A673 (cell line): ENCODE measurements at regions not wholly inside any gene's neighbourhood (a gene's known extent, or its start where the extent isn't known, plus 50 kb on each side); places are given as distances from the start of the nearest gene placed in this dataset.

Experiments
- BruUV-seq: library from RNA; stranded (reverse); fragments of 400-500 nt; replicated peaks from 2 replicates; lab custom pipeline; 2021; lab: Mats Ljungman, UMichigan
- CTCF ChIA-PET: fragments of 300-600 bp; sonication (Branson Sonifier 250); formaldehyde crosslinking; loops from one replicate; lab custom pipeline; 2022; ENCODE audit warnings: antibody characterized with exemption; lab: Charles Lee
- POLR2A ChIA-PET: fragments of 300-600 bp; sonication (Branson Sonifier 250); formaldehyde crosslinking; loops from one replicate; lab custom pipeline; 2022; ENCODE audit warnings: antibody characterized with exemption; ENCODE audit not compliant: low non-redundant PET; lab: Charles Lee
- DNase-seq: peaks from one replicate; pipeline ENCODE4 v3.0.0-alpha.2; 2015; ENCODE audit warnings: low spot score
- H3K27ac ChIP-seq: fragments of 200-600 bp; sonication (generic); 2 replicates; pipeline ENCODE4 v1.5.1; 2016; ENCODE audit warnings: mixed run types, low read depth, mild to moderate bottlenecking, mixed read lengths, antibody characterized with exemption, low read length; ENCODE audit not compliant: poor library complexity, severe bottlenecking
- H3K27me3 ChIP-seq: fragments of 200-600 bp; sonication (generic); replicated peaks from 2 replicates; pipeline ENCODE4 v1.6.1; 2017; ENCODE audit warnings: mixed run types, low read depth, mild to moderate bottlenecking, mixed read lengths, antibody characterized with exemption, low read length; ENCODE audit not compliant: insufficient read depth, poor library complexity
- H3K36me3 ChIP-seq: fragments of 200-600 bp; sonication (generic); 2 replicates; pipeline ENCODE4 v1.6.1; 2016; ENCODE audit warnings: mixed run types, mild to moderate bottlenecking, mixed read lengths, antibody characterized with exemption, low read length; ENCODE audit not compliant: insufficient read depth, poor library complexity, severe bottlenecking
- H3K4me1 ChIP-seq: fragments of 200-600 bp; sonication (generic); 2 replicates; pipeline ENCODE4 v1.6.1; 2017; ENCODE audit warnings: mixed run types, mild to moderate bottlenecking, mixed read lengths, antibody characterized with exemption, low read length; ENCODE audit not compliant: insufficient read depth, poor library complexity, severe bottlenecking
- H3K4me3 ChIP-seq: fragments of 200-600 bp; sonication (generic); 2 replicates; pipeline ENCODE4 v1.5.1; 2016; ENCODE audit warnings: low read depth, mixed run types, mild to moderate bottlenecking, mixed read lengths, low read length; ENCODE audit not compliant: poor library complexity, severe bottlenecking
- H3K9me3 ChIP-seq: fragments of 200-600 bp; sonication (generic); 2 replicates; pipeline ENCODE4 v1.6.1; 2016; ENCODE audit warnings: mixed run types, low read depth, mild to moderate bottlenecking, mixed read lengths, antibody characterized with exemption, low read length; ENCODE audit not compliant: poor library complexity, severe bottlenecking
- CTCF ChIP-seq: fragments of 300-800, 200-600 bp; sonication (generic); conservative IDR thresholded peaks from 2 replicates; pipeline ENCODE4 v1.5.1; 2017; ENCODE audit warnings: low read depth, mild to moderate bottlenecking, antibody characterized with exemption, low read length, moderate library complexity, mixed read lengths
- EZH2 ChIP-seq: fragments of 200-600 bp; sonication (generic); IDR thresholded peaks from 2 replicates; pipeline ENCODE4 v1.6.1; 2017; ENCODE audit warnings: borderline replicate concordance, low read depth, mild to moderate bottlenecking, mixed read lengths, antibody characterized with exemption, low read length; ENCODE audit not compliant: poor library complexity, severe bottlenecking
- intact Hi-C: fragments of 100-400 bp; cut with micrococcal nuclease; formaldehyde crosslinking; loops from one replicate; pipeline ENCODE4 v1.10.0; 2022; ENCODE audit not compliant: unreplicated experiment

- no TSS peak for BruUV-seq
- no peak for DNase-seq
- H3K36me3 ChIP-seq = no peaks in the 10 kb centered on the region
- intact Hi-C loops = no loop called here
- no peaks in the 10 kb centered on the region for H3K4me1 ChIP-seq
- H3K27ac ChIP-seq = no peak overlapping the region
- CTCF ChIA-PET = no interaction called here
- H3K9me3 ChIP-seq = no peaks in the 10 kb centered on the region
- POLR2A ChIA-PET = no interaction called here
- TF ChIP-seq EZH2 (no peak), CTCF (no peak)
- no peaks in the 10 kb centered on the region for H3K27me3 ChIP-seq
- no peak overlapping the region for H3K4me3 ChIP-seq
Observed at GRCh38 chr3:80157546-80157945, 389.7 kb upstream of the ROBO1 start.

DNA sequence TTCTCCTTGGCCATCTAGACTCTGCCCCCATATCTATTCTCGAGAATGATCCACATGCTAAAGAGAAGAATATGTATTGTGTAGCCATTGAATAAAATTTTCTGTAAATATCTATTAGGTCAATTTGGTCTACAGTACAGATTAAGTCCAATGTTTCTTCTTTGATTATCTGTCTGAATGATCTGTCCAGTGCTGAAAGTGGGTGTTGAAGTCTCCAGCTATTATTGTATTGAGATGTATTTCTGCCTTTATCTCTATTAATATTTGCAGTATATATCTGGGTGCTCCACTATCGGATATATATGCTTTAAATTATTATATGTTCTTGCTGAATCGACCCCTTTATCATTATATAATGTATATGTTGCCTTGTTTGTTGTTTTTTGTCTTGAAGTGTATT is 384.9 kb upstream of the ROBO1 start:
- POLR2A ChIA-PET = no interaction called here
- H3K4me1 ChIP-seq = no peaks in the 10 kb centered on the region

GRCh38 chr3:80142714-80143113 is 374.9 kb upstream of the ROBO1 start:
- DNase-seq = no peak
- no peak overlapping the region for H3K27ac ChIP-seq
- no peak for TF ChIP-seq EZH2
- no peak for TF ChIP-seq CTCF
- H3K4me1 ChIP-seq = no peaks in the 10 kb centered on the region
- H3K9me3 ChIP-seq = no peaks in the 10 kb centered on the region
- no peaks in the 10 kb centered on the region for H3K36me3 ChIP-seq
- ChIA-PET CTCF (no interaction called here), POLR2A (interaction anchor here (0.6 kb wide), 1 partner anchor 34 kb away, joined by 3 read pairs; no protein-coding TSS in a partner anchor)
- intact Hi-C loops = no loop called here
- no peak overlapping the region for H3K4me3 ChIP-seq
- no peaks in the 10 kb centered on the region for H3K27me3 ChIP-seq
- no TSS peak for BruUV-seq

More for the DNA sequence above, 384.9 kb upstream of the ROBO1 start:
- Histone ChIP-seq H3K9me3 (no peaks in the 10 kb centered on the region), H3K36me3 (no peaks in the 10 kb centered on the region), H3K27ac (no peak overlapping the region), H3K4me3 (no peak overlapping the region), H3K27me3 (no peaks in the 10 kb centered on the region)
- BruUV-seq = no TSS peak
- DNase-seq = no peak
- intact Hi-C loops = no loop called here
- no peak for TF ChIP-seq CTCF
- TF ChIP-seq EZH2 = no peak
- CTCF ChIA-PET = no interaction called here
